NCI-H1694 treated with DMSO at 0.1 percent for 48 hours (cell line): ENCODE measurements at regions not wholly inside any gene's neighbourhood (a gene's known extent, or its start where the extent isn't known, plus 50 kb on each side); places are given as distances from the start of the nearest gene placed in this dataset.

Experiments used
- DNase-seq: peaks from one replicate; lab custom pipeline; 2025; lab: John Stamatoyannopoulos, UW

DNA sequence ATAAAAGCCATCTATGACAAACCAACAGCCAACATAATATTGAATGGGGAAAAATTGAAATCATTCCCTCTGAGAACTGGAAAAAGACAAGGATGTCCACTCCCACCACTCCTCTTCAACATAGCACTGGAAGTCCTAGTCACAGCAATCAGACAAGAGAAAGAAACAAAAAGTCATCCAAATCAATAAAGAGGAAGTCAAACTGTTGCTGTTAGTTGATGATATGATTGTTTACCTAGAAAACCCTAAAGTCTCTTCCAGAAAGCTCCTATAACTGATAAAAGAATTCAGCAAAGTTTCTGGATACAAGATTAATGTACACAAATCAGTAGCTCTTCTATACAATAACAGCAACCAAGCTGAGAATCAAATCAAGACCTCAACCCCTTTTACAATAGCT is 285.1 kb upstream of the PHF14 start:
- DNase-seq, result no peak

DNA sequence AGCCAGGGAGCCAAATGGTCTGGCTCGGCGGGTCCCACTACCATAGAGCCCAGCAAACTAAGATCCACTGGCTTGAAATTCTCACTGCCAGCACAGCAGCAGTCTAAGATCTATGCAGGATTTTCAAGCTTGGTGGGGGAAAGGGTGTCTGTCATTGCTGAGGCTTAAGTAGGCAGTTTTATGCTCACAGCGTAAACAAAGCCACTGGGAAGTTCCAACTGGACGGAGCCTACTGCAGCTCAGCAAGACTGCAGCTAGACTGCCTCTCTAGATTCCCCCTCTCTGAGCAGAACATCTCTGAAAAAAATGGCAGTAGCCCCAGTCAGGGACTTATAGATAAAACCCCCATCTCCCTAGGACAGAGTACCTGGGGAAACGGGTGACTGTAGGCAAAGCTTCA is 277.6 kb upstream of the PHF14 start:
- no peak for DNase-seq

DNA sequence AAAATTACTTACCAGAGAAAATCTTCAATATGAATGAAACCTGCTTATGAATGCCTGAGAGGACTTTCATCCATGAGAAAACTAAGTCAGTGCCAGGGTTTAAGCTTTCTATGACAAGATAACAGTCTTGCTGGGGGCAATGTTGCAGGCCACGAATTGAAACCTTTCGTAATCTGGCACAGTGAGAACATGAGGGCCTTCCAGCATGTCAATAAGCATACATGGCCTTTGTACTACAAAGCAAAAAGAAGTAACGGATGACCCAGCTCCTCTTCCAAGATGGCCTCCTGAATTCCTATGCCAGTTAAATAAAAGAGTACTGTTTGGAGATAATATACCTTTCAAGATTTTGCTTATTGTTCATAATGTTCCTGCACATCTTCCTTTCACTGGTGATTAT is 270.6 kb upstream of the PHF14 start:
- no peak for DNase-seq

DNA sequence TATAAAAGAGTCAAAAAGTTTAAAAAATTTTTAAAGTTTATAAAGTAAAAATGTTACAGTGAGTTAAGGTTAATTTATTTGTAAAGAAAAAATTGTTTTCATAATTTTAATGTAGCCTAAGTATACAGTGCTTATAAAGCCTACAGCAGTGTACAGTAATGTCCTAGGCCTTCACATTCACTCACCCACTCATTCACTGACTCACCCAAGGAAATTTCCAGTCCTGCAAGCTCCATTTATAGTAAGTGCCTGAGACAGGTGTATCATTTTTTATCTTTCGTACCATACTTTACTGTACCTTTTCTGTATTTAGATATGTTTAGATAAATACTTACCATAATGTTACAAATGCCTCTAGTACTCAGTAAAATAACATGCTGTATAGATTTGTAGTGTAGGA is 269.7 kb upstream of the PHF14 start:
- DNase-seq, result no peak

DNA sequence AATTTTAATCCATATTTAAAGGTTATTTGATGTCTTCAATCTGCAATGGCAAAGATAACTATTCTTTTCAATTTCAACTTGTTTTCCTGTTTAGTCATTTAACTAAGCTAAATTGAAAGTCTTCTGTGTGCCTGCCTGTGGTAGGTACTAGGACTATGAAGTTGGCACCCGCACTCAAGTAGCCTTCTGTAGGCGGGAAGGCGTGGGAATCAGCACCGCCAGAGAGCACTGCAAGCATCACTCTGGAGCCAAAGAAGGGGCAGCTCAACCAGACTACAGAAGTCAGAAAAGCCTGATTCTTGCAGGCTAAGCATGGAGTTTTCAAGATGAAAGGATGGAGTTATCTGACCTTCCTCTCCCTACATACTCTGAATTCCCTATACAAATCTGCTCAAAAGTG is 269.0 kb upstream of the PHF14 start:
- no peak for DNase-seq

DNA sequence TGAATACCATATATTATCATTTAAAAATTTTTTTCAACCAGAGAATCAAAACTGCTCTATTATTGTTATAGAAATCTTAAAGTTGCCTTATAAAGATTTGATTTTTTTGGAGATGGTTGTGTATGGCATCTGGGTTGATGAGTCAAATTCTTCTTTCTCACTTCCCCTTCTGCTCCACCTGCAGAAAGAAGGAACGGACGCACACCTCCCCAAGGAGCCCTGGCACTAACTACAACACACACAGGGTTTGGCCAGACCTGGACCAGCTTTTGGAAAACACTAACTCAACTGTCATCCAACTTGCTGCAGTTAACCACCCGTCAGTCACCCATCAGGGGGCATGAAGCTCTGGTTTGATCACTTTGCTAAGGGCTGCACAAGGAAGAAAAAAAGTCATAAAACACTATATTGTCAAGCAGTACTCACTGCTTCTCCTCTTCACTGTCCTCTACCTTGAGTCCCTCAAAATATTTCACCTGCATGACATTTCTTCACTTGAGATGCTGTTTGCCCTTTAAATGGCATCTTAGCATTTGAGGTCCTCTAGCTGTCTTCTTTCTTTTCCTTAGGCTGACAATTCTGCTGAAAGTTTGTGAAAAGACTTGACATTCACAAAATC is 266.7 kb upstream of the PHF14 start:
- no peak for DNase-seq

DNA sequence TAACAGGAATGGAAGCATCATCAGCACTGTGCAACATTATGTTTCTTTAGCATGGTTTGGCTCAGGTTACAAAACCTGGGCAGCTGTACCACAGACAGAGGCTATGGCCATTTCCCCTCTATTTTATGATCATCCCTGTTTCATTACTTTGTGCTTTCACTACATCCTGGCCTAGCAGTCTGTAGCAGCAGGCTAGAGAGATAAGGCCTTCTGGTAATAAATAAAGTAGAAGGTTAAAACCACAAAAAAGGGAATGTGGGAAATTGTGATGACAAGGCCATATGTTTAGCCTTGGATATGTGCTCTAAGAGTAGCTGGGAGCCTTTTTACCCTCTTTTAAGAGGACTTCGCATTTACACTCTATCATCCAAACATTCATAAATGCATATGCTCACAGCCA is 266.2 kb upstream of the PHF14 start:
- DNase-seq, result peak; percentile 37

DNA sequence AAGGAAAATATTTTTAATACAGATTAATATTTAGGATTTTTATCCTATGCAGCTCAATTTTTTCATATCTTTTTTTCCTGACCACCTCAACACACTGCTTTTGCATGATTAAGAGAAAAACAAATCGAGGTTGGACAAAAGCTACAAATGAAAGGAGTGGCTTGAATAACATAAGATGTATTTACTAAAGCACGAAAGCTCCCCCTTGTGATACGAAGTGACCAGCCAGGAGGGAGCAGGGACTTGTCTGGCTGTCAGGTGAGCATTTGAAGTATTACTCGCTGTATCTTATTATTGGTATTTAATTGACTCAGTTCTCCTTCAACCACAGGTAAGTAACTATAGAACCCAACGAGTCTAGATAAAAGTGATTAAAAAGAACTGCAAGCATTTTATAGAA is 265.2 kb upstream of the PHF14 start:
- DNase-seq, result peak; percentile 53

DNA sequence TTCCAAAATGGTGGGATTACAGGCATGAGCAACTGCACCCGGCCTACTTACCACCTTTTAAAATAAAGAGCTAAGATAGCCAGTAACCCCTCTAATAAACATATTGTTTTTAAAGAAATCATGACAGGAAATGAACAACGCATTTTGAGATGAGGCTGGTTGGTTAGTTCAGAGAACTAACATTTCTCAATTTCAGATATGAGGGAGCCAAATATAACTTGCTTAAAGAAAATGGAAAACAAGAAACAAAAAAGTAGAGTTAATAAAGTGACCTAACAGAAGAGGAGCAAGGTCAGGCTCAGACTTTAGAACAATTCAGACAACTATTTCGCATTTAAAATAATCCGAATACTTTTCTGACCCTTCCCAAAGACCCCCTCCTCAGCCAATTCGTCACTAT is 254.9 kb upstream of the PHF14 start:
- no peak for DNase-seq

DNA sequence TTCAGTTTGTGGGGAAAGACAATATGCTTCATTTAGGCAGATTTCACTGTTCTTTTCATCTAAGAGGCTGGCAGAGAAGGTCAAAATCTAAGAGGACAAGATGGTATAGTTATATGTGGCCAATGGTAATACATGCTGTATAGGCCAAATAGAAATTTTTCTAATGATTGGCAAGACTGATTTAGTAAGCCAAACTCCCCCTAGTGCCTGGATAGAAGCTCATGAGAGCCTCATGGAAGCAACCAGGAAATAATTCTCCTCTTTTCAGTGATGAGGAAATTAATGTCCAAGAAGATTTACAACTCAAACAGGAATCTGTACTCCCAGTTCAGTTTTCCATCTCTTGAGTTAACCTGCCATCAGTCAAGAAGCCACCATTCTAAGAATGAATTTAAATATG is 253.6 kb upstream of the PHF14 start:
- DNase-seq, result no peak

DNA sequence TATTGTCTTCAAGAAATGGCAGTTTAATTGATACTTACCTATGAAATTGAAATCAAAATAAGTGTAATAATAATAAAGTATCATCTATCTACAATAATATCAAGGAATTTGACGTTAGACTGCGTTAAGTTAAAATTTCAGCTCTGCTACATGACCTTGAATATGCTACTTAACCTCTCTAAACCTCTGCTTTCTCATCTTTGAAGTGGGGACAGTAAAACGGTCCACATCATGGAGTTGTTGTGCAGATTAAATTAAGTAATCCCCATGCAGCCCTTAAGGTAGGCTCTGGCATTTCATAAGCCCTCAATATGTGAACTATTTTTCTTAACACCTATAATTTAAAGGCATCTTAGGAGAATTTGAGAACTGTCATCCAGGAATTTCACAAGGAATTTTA is 252.4 kb upstream of the PHF14 start:
- DNase-seq, result no peak

DNA sequence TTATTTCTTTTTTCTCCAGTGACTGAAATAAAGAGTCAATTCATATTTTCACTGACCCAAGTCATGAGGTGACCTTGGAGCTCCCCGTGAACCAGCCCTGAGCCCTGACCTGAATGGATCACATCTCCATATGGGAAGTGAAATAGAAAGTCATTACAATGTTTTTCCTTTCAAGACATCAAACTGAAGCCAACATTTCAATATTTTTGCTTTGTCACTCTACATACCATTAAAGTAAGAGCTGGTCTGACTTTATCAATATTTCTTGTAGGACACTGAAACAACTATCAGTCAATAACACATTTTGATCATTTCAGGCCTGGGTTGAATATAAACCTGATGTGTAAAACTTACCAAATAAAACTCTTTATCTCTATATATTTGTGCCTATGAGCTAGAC is 249.8 kb upstream of the PHF14 start:
- DNase-seq, result no peak

DNA sequence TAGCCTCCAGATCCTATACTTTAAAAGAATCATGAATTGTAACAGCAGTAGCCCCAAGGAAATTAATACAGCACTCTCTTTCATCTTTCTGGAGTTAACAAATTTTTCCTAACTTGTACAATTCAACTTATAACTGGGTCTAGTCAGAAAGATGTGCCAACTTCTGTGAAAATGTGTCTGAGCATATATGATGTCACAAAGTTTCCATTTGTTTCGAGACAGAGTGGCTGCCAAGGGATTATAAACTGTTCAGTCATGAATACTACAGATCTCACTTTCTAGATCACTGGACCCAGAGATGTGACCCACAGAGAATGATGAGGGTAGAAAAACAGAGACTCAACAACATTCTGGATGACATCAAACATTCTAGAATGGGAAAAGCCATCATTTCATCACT is 249.2 kb upstream of the PHF14 start:
- DNase-seq, result no peak

DNA sequence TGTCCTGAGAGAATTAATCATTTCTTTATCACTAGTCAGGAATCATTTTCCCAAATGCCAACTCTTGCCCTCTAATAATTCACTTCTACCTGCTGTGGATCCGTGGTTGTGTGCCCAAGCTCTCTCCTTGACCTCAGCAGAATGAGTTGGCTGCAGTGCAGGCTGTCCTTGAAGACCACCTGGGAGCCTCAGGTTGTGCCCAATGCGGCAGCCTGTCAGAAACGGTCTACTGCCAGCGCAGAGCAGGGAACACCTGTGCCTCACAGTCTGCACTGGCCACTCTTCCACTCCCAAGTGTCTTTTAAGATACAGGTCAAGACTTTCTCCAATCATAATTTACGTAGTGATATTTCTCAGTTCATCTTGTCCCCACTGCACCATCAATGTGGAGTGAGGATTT is 246.0 kb upstream of the PHF14 start:
- no peak for DNase-seq

DNA sequence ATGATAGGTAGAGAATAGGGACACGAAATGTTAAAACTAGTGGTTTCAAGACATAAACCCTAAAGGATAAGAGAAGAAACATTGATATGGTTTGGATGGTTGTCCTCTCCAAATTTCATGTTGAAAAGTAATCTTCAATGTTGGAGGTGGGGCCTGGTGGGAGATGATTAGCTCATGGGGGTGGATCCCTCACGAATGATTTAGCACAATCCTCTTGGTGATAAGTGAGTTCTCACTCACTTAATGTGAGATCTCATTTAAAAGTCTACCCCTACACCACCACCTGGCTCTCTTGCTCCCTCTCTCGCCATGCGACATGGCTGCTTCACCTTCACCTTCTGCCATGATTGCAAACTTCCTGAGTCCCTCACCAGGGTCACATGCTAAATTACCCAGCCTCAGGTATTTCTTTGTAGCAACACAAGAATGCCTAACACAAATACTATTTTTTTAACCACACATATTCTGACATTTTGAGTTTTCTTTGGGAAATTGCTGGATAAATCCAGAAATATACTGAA is 242.4 kb upstream of the PHF14 start:
- DNase-seq, result no peak

DNA sequence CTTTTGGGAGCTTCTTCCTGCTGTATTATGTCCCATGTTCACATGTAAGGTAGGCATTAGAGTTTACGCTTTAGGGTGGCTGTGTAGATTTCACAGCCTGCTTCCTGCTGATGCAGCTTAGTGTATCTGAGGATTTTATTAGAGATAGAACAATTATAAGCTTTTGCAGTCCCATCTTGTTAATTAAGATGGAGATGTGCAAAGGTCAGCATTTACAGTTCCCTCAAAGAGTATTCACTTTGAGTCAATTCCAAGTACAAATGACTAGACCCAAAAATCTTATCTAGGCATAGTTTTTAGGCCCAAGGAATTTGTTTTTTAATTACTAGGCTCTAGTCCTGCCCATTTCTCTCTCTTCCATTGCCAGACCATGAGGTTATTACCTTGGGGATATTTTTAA is 239.9 kb upstream of the PHF14 start:
- no peak for DNase-seq

DNA sequence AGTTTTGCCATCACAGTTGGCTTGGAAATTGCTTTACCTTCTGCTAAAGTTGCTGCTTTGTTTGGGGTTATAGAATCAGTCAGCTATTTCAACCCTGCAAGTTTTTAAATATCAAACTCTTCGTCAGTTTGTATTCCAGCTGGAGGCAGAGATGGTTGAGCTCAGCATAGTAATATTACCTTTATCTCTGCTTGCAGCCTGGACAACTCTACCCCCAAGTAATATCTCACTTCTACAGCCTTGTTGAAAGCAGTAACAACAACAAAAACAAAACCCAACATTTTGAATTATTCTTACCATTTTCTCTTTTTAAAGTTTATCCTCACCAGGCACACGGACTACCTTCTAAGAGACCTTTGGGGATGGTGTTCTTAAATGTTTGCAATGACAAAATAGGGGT is 239.1 kb upstream of the PHF14 start:
- DNase-seq, result no peak

DNA sequence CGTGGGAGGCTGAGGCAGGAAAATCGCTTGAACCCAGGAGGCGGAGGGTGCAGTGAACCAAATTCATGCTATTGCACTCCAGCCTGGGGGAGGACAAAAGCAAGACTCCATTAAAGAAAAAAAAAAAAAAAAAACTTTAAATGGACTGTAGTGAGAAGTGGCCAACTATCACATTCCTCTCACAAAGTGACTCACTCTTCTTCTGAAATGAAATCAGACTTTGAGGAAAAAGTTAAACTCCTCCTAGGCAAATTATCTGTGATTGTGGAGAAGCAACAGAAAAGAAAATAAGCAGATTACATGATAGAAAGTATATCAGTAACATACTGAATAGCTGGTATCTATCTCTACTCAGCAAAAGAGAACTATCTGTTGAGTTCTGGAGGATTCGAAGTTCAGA is 234.3 kb upstream of the PHF14 start:
- DNase-seq, result no peak

DNA sequence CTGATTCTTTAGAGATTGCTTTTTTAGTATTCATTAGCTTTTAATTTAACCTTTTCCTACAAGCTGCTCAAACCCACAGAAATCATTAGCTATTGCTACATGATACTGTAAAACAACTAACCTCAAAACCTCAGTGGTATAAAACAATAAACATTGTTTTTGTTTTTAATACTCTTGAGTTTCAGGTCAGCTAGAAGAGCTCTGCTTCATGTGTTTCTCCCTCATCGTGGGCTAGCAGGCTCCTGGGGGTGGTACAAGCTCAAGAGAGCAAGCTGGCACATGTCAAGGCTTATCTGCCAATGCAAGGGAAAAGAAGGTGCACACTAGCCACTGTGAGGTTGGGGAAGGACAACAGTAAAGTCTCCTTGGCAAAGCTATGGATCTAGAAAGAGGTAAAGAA is 232.9 kb upstream of the PHF14 start:
- DNase-seq, result no peak

DNA sequence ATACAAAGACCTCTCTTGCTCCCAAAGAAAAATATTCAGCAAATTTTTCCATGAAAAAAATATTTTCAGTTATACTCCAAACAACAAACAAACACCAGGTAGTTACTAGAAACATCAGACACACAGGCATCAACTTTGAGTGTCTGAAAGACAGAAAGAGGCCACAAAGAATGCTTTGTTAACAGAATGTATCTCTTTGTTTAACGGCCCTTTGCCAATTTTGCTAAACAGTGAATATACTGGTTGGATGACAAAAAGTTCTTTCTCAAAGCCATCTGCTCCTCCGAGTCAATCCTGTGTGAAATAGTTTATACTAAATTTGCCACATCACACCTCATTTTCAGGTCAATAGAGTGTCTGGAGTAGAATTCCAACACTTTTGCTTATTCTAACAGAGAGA is 216.7 kb upstream of the PHF14 start:
- no peak for DNase-seq

DNA sequence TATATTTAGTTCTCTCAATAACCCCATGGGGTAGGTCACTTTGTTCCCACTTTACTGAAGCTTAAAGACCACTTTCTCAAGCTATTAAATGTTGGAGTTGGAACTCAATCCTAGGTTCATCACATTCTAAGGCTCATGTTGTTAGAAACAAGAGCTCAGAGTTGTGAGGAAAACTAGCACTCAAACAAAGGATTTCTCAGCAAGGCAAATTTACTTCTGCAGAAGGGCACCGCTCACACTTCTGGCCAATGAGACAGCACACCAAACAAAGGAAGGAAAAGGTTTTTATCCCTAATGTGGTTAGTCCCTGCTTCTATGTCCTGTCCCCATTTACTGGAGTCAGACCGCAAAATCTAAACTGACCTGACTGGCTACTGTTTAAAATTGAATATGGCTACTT is 214.6 kb upstream of the PHF14 start:
- DNase-seq, result no peak

DNA sequence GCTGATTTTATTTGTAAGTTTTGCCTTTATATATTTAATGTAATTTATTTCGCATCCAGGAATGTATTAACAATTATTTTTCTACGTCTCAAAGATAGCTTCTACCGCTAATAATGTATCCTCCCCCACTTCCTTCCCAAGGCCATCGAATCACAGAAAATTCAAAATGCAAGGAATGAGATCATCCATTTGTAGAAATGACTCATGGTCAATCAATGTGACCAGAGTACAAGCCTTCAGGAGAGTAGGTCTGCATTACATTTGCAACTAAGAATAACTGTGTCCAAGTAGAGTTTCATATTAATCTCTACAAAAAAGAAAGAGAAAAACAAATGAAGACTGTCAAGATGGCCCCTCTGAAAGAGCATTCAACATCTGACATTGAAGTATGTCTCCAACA is 205.9 kb upstream of the PHF14 start:
- DNase-seq, result no peak

DNA sequence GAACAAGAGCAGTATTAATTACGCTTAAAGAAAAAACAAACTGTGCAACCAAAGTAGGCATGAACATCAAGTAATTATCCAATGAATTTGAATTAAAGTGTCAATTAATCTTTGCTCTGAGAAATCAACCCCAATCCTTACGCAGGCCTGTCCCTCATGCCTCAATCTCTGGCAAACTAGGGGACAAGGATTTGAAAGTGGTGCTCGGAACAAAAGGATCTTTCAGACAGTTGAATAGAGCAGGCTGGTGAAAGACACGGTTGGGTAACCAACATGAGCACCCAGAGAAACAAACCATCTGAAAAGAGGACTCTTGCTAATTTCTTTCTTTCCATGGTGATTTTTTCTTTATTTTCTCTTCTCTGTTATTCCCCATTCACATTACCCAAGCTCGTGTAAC is 203.5 kb upstream of the PHF14 start:
- DNase-seq, result no peak

DNA sequence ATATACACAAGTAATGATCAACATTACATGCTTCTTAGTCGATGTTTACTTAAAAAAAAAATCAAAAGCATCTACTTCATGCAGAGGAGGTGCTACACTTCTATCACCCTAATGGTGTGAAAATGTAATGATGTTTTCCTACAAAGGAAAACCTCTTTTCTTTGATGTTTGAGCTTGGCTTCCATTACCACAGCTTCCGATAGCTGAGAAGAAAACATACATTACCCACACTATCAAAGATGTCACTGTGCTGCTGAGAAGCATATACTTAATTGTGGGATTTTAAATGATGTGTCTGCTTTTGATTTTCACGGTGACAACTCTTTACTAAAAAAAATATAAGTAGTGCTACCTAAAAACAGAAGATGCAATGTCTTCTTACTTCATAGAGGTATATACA is 200.2 kb upstream of the PHF14 start:
- DNase-seq, result no peak
